GM12892 (cell line): ENCODE measurements at regions not wholly inside any gene's neighbourhood (a gene's known extent, or its start where the extent isn't known, plus 50 kb on each side); places are given as distances from the start of the nearest gene placed in this dataset.

Source experiments
- POLR2A ChIP-seq: IDR thresholded peaks from 2 replicates; pipeline ENCODE4 v1.6.1; 2011; ENCODE audit warnings: low read depth, low read length, control low read depth
- POLR2AphosphoS5 ChIP-seq: IDR thresholded peaks from 2 replicates; pipeline ENCODE4 v1.6.1; 2011; ENCODE audit warnings: low read depth, low read length, control low read depth

GRCh38 chr22:27439131-27439530, 362.4 kb downstream of the MN1 start:
- TF ChIP-seq POLR2A (no peak), POLR2AphosphoS5 (no peak)
